ENCODE measurements at regions not wholly inside any gene's neighbourhood (a gene's known extent, or its start where the extent isn't known, plus 50 kb on each side); places are given as distances from the start of the nearest gene placed in this dataset.
A peak's percentile ranks its signal among the peaks of the same experiment; 100 is the strongest.

GRCh38 chrX:58051346-58051745, 141.1 kb upstream of the ZXDA start:
- TF ChIP-seq CTCF (IDR thresholded peaks at IDR 0.05) (no peak), POLR2A (IDR thresholded peaks at IDR 0.05) (no peak)
- Histone ChIP-seq H3K9me3 (no peaks in the 10 kb centered on the region), H3K4me1 (no peaks in the 10 kb centered on the region), H3K36me3 (no peaks in the 10 kb centered on the region), H3K4me3 (replicated peaks in 1 of 3) (no peak overlapping the region), H3K27ac (no peak overlapping the region), H3K27me3 (no peaks in the 10 kb centered on the region)
- WGBS, 2 donors: 62 to 74% methylated on average over 3 of the region's 3 CpGs
- intact Hi-C loops (cut with DNase I): no loop called here
- DNase-seq: no peak

GRCh38 chrX:58044130-58044529, 133.9 kb upstream of the ZXDA start:
- TF ChIP-seq POLR2A (IDR thresholded peaks at IDR 0.05) (no peak), CTCF (IDR thresholded peaks at IDR 0.05) (no peak)
- Histone ChIP-seq H3K27me3 (no peaks in the 10 kb centered on the region), H3K4me1 (no peaks in the 10 kb centered on the region), H3K4me3 (replicated peaks in 1 of 3) (no peak overlapping the region), H3K27ac (no peak overlapping the region), H3K36me3 (no peaks in the 10 kb centered on the region), H3K9me3 (no peaks in the 10 kb centered on the region)
- intact Hi-C loops (cut with DNase I): no loop called here
- no peak for DNase-seq

- Histone ChIP-seq H3K9me3 (no peaks in the 10 kb centered on the region), H3K27me3 (no peaks in the 10 kb centered on the region), H3K4me1 (no peaks in the 10 kb centered on the region), H3K4me3 (replicated peaks in 1 of 3) (no peak overlapping the region), H3K36me3 (no peaks in the 10 kb centered on the region), H3K27ac (no peak overlapping the region)
- peak in 2 of 6 experiments; percentile 31 to 37 for TF ChIP-seq CTCF (IDR thresholded peaks at IDR 0.05)
- TF ChIP-seq POLR2A (IDR thresholded peaks at IDR 0.05): no peak
- WGBS, 2 donors: 23 to 24% methylated on average over 5 of the region's 5 CpGs
- peak; percentile 1 to 3 for DNase-seq
- intact Hi-C loops (cut with DNase I): no loop called here
Measured at GRCh38 chrX:58025979-58026378, 115.7 kb upstream of the ZXDA start.

GRCh38 chrX:57985951-57986350, 75.7 kb upstream of the ZXDA start:
- H3K27ac ChIP-seq: no peak overlapping the region
- intact Hi-C loops (cut with DNase I): no loop called here
- H3K4me3 ChIP-seq (replicated peaks in 1 of 3): no peak overlapping the region
- no peaks in the 10 kb centered on the region for H3K36me3 ChIP-seq
- H3K4me1 ChIP-seq: no peaks in the 10 kb centered on the region
- TF ChIP-seq CTCF (IDR thresholded peaks at IDR 0.05): no peak
- H3K27me3 ChIP-seq: no peaks in the 10 kb centered on the region
- H3K9me3 ChIP-seq: no peaks in the 10 kb centered on the region
- no peak for DNase-seq
- 76 to 89% methylated on average over 6 to 8 of the region's 11 CpGs for WGBS, 2 donors

- no peaks in the 10 kb centered on the region for H3K9me3 ChIP-seq
- intact Hi-C loops (cut with DNase I): no loop called here
- WGBS, 2 donors: no CpG with 5 or more reads among the region's 3 CpGs
- H3K4me1 ChIP-seq: no peaks in the 10 kb centered on the region
- DNase-seq: no peak
- no peak overlapping the region for H3K4me3 ChIP-seq (replicated peaks in 1 of 3)
- TF ChIP-seq CTCF (IDR thresholded peaks at IDR 0.05): no peak
- no peak for TF ChIP-seq POLR2A (IDR thresholded peaks at IDR 0.05)
- no peak overlapping the region for H3K27ac ChIP-seq
- H3K36me3 ChIP-seq: no peaks in the 10 kb centered on the region
- H3K27me3 ChIP-seq: no peaks in the 10 kb centered on the region
Measured at GRCh38 chrX:57984620-57985019, 74.4 kb upstream of the ZXDA start.

Measured in thyroid gland (tissue), 4 donors.